HFF-Myc (cell line): ENCODE measurements at regions not wholly inside any gene's neighbourhood (a gene's known extent, or its start where the extent isn't known, plus 50 kb on each side); places are given as distances from the start of the nearest gene placed in this dataset.

ENCODE experiments used
- DNase-seq: peaks from one replicate; pipeline ENCODE4 v3.0.0-alpha.2; 2011; ENCODE audit warnings: low read depth; ENCODE audit errors: extremely low read depth
- H3K4me3 ChIP-seq: replicated peaks from 2 replicates; pipeline ENCODE4 v1.5.1; 2011; ENCODE audit warnings: low read depth, mild to moderate bottlenecking, control low read depth, low read length
- TF ChIP-seq, protein P1 (sequence below): IDR thresholded peaks from 2 replicates; pipeline ENCODE4 v1.5.1; 2012; ENCODE audit warnings: mild to moderate bottlenecking, low read depth, low read length, control low read depth; ENCODE audit errors: missing control alignments

DNA sequence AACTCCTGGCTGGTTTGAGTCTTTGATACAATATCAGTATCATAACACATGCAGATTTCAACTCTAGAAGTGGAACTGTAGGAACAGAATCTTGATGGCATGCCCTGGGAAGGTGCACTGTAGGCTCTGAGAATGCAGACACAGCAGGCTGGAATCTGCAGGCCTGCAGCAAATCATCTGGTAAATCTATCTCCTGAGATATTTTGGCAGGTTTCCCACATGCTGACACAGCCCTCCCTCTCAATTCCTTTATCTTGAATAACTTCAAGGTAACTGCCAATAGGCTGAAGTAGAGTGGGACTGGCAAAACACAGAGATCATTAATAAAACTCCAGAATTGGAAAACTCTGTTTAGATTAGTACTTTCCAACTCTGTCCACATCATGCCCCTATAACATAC lies 177.8 kb upstream of the PCSK5 start:
- DNase-seq, result no peak
- no peak overlapping the region for H3K4me3 ChIP-seq
- TF ChIP-seq, protein P1, sequence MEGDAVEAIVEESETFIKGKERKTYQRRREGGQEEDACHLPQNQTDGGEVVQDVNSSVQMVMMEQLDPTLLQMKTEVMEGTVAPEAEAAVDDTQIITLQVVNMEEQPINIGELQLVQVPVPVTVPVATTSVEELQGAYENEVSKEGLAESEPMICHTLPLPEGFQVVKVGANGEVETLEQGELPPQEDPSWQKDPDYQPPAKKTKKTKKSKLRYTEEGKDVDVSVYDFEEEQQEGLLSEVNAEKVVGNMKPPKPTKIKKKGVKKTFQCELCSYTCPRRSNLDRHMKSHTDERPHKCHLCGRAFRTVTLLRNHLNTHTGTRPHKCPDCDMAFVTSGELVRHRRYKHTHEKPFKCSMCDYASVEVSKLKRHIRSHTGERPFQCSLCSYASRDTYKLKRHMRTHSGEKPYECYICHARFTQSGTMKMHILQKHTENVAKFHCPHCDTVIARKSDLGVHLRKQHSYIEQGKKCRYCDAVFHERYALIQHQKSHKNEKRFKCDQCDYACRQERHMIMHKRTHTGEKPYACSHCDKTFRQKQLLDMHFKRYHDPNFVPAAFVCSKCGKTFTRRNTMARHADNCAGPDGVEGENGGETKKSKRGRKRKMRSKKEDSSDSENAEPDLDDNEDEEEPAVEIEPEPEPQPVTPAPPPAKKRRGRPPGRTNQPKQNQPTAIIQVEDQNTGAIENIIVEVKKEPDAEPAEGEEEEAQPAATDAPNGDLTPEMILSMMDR, result no peak

DNA sequence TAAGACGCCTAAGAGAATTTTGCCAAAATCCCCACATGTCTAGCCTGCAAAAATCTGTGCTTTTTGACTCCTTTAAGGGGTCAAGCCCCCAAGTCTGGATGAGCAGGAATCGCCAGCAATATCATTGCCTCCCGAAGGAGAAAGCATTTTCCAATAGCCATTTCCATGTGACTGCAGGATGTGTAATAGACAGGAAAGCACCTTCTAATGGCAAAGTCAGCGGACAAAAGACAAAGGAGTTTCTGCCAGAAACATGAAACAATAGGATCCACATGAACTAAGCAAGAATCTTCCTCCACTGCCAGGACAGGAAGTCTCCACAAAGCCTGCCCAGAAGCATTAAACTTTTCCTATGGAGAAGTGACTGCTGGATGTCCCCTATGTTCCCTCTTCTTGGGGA lies 177.1 kb upstream of the PCSK5 start:
- TF ChIP-seq, protein P1, result no peak
- no peak overlapping the region for H3K4me3 ChIP-seq
- no peak for DNase-seq

DNA sequence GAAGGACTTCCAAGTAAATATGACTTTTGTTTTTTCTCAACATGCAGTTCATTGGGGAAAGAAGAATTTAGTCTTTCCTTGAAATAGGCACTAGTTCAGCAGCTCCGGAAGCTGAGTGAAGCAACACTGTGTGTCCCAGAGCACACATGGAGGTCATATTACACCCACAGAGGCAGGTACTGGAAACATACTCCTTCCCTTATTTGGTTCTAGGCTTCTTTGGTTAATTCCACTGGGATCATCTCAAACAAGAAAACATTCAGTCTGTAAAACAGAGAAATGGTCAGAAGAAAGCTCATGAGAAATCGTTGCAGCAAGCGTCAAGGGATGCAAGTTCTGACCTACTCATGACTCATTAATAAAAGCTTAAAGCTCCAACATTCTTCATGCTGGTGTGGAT lies 175.1 kb upstream of the PCSK5 start:
- H3K4me3 ChIP-seq, result no peak overlapping the region
- no peak for DNase-seq
- TF ChIP-seq, protein P1, result no peak

DNA sequence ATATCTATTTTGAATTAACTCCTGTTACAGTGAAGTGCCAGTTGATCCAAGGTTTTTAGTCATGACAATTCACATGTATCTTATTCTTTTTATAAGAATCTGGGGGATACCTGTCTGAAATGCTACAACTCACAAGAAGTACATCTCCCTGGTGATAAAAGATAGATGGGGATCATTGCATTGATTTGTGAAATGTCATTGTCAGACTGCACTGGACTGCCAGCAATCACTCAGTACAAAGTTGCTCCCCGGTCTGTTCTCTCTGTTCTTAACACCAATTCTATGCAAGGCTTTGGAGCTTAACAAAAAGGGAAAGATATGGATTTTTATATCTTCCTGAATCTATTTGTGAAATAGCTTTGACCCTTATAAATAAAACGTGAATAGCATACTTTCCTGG lies 171.8 kb upstream of the PCSK5 start:
- no peak overlapping the region for H3K4me3 ChIP-seq
- TF ChIP-seq, protein P1, result no peak
- DNase-seq, result no peak

DNA sequence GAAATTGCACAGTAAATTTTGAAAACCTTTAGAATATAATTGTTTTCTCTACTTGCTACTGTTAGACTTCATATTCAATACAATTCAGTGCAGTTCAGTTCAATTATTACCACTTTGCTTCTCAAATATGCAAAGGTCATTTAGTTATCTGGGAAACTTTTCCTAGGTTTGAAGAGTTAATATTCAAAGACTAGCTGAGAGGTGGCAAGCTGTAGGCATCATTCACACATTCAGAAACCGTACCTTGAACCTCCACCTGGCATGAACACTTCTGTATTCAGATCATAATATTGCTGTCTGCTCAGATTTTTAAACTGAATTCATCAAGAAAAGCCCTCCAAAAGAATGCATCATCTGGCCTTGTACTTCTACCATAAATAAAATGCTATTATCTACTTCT lies 162.1 kb upstream of the PCSK5 start:
- DNase-seq, result no peak
- TF ChIP-seq, protein P1, result no peak
- no peak overlapping the region for H3K4me3 ChIP-seq

DNA sequence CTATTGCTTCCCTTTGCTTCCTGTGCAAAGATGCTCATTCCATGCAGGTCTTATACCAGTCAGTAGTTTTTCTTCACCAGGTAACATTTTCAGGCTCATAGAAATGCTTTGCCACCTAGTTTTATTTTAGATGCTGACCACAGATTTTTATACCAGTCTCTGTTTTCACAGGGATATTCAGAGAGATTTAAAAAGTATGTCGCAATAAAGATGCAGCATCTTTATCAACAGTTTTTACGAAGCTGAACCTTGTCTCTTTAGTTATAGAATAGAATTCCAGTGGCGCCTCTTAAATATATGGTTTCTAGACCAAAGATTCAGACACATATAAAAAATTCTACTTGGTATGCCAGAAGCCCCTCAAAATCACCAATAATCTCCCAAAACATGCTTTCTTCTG lies 155.7 kb upstream of the PCSK5 start:
- TF ChIP-seq, protein P1, result no peak
- H3K4me3 ChIP-seq, result no peak overlapping the region
- no peak for DNase-seq

DNA sequence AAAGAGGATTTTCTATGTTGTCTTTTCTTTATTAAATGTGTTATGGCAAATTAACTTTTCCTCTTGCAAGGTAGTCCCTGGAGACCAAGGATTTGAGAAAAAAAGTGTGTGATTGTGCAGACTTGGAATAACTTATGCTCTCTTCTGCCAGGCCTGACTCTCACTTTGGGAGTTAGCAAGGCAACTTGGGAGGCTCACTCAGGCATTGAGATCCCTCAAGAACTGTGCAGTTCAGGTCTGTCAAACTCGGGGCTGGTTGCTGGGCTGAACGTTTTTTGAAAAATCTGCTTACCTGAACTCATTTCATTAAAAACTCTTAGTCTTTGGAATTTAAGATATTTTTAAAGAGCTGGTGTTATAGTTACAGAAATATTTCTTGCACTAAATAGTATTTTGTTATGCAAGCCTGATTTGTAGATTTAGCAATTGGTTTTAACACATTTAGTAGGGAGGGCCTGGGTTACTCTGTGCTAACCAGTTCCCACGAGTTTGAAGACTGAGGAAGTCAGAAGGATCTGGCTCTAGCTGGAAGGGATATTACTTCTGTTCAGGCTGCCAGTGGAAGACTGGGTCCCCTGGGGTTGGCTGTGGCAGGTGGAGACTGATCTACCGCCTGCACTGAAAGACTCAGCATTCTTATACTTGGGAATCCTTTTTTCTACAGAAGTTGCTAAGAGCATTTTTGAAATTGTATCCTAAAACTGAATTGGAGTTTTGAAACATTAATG lies 150.4 kb upstream of the PCSK5 start:
- DNase-seq, result no peak
- H3K4me3 ChIP-seq, result no peak overlapping the region
- TF ChIP-seq, protein P1, result no peak
